Breast epithelium (tissue), 4 donors: ENCODE measurements at regions not wholly inside any gene's neighbourhood (a gene's known extent, or its start where the extent isn't known, plus 50 kb on each side); places are given as distances from the start of the nearest gene placed in this dataset.
"Not testable (repeated sequence)": the region's sequence is repeated elsewhere in the genome, so short reads cannot be mapped to it uniquely, and the experiment has no call there.

Source experiments
- DNase-seq, 2 donors: peaks; one replicate each; pipeline ENCODE4 v3.0.0-alpha.2; 2019; ENCODE audit warnings: low spot score in 2 of 2
- H3K27ac ChIP-seq, 2 donors: fragments of 200-600 bp; sonication (generic) in 1 of 2; one replicate each; pipeline ENCODE4 v1.5.1; 2016 to 2019; ENCODE audit warnings: mild to moderate bottlenecking in 1 of 2
- H3K27me3 ChIP-seq, 2 donors: fragments of 200-600 bp; sonication (generic) in 1 of 2; one replicate each; pipeline versions ENCODE4 v1.5.1 to v1.6.0; 2017 to 2019; ENCODE audit warnings: control low read depth in 1 of 2, mild to moderate bottlenecking in 1 of 2
- H3K36me3 ChIP-seq: fragments of 200-600 bp; one replicate; pipeline ENCODE4 v1.5.1; 2019
- H3K4me1 ChIP-seq, 2 donors: fragments of 200-600 bp; sonication (generic); one replicate each; pipeline ENCODE4 v1.5.1; 2016 to 2019; ENCODE audit warnings: control low read depth in 1 of 2
- H3K4me3 ChIP-seq, 3 donors: fragments of 200-600 bp; sonication (generic); 1 replicate in 2 of 3; 2 replicates in 1 of 3; pipeline ENCODE4 v1.5.1; 2016 to 2019; ENCODE audit warnings: mild to moderate bottlenecking in 3 of 3, moderate library complexity in 2 of 3
- H3K9me3 ChIP-seq, 2 donors: fragments of 200-600 bp; sonication (generic) in 1 of 2; one replicate each; pipeline ENCODE4 v1.5.1; 2016 to 2019; ENCODE audit warnings: control low read depth in 1 of 2
- CTCF ChIP-seq, 3 donors: fragments of 450-650 bp; IDR thresholded peaks; one replicate each; pipeline ENCODE4 v1.5.1; 2016 to 2017; ENCODE audit warnings: antibody characterized with exemption in 3 of 3, mild to moderate bottlenecking in 3 of 3, moderate library complexity in 3 of 3
- POLR2A ChIP-seq: fragments of 450-650 bp; IDR thresholded peaks from one replicate; pipeline ENCODE4 v1.6.1; 2016; ENCODE audit warnings: antibody characterized with exemption, mild to moderate bottlenecking, moderate library complexity
- POLR2AphosphoS5 ChIP-seq, 3 donors: sonication (generic); formaldehyde crosslinking; IDR thresholded peaks; one replicate each; pipeline ENCODE4 v1.6.1; 2017; ENCODE audit warnings: antibody characterized with exemption in 3 of 3
- intact Hi-C: fragments of 100-400 bp; cut with DNase I; formaldehyde crosslinking; loops from one replicate; pipeline ENCODE4 v1.15.1; 2023; ENCODE audit warnings: low total_unique reads

- no peak overlapping the region for H3K27ac ChIP-seq
- H3K4me3 ChIP-seq = no peak overlapping the region
- intact Hi-C loops = no loop called here
- no peak for DNase-seq
- TF ChIP-seq POLR2A (no peak), POLR2AphosphoS5 (IDR thresholded peaks at IDR 0.05) (no peak), CTCF (IDR thresholded peaks at IDR 0.05) (no peak)
- no peaks in the 10 kb centered on the region for H3K27me3 ChIP-seq
- H3K9me3 ChIP-seq = no peaks in the 10 kb centered on the region
- H3K4me1 ChIP-seq = peaks cover 0 to 7% of the 10 kb centered on the region in 2 donors
- H3K36me3 ChIP-seq = no peaks in the 10 kb centered on the region
These were observed 260.3 kb downstream of the ARHGAP12 start for GRCh38 chr10:31668326-31668725.

GRCh38 chr10:31665764-31666279 is 262.8 kb downstream of the ARHGAP12 start:
- DNase-seq, H3K4me3 ChIP-seq, H3K4me1 ChIP-seq, H3K27me3 ChIP-seq, H3K9me3 ChIP-seq, H3K36me3 ChIP-seq, intact Hi-C loops, H3K27ac ChIP-seq: not testable (repeated sequence)

- H3K36me3 ChIP-seq = no peaks in the 10 kb centered on the region
- no peak for DNase-seq
- peaks cover 0 to 6% of the 10 kb centered on the region in 2 donors for H3K4me1 ChIP-seq
These were observed 263.8 kb downstream of the ARHGAP12 start for GRCh38 chr10:31664803-31665202.

GRCh38 chr10:31664071-31664470 is 264.6 kb downstream of the ARHGAP12 start:
- H3K27ac ChIP-seq, intact Hi-C loops, DNase-seq, H3K36me3 ChIP-seq, H3K4me3 ChIP-seq, H3K27me3 ChIP-seq, H3K9me3 ChIP-seq, H3K4me1 ChIP-seq: not testable (repeated sequence)

More at GRCh38 chr10:31664803-31665202, 263.8 kb downstream of the ARHGAP12 start:
- H3K27me3 ChIP-seq = no peaks in the 10 kb centered on the region
- H3K4me3 ChIP-seq = no peak overlapping the region
- H3K9me3 ChIP-seq = no peaks in the 10 kb centered on the region
- no peak for TF ChIP-seq CTCF (IDR thresholded peaks at IDR 0.05)
- no peak for TF ChIP-seq POLR2A
- no peak for TF ChIP-seq POLR2AphosphoS5 (IDR thresholded peaks at IDR 0.05)
- intact Hi-C loops = no loop called here
- H3K27ac ChIP-seq = no peak overlapping the region

GRCh38 chr10:31660300-31660699 is 268.3 kb downstream of the ARHGAP12 start:
- no peak for DNase-seq
- Histone ChIP-seq H3K36me3 (no peaks in the 10 kb centered on the region), H3K4me3 (no peak overlapping the region), H3K27me3 (no peaks in the 10 kb centered on the region), H3K4me1 (no peaks in the 10 kb centered on the region), H3K9me3 (no peaks in the 10 kb centered on the region), H3K27ac (no peak overlapping the region)
- TF ChIP-seq POLR2AphosphoS5 (IDR thresholded peaks at IDR 0.05) (no peak), CTCF (IDR thresholded peaks at IDR 0.05) (no peak), POLR2A (no peak)
- intact Hi-C loops = no loop called here

GRCh38 chr10:31659665-31660064 is 269.0 kb downstream of the ARHGAP12 start:
- Histone ChIP-seq H3K27ac (no peak overlapping the region), H3K9me3 (no peaks in the 10 kb centered on the region)
- intact Hi-C loops = no loop called here

GRCh38 chr10:31657434-31657872 is 271.2 kb downstream of the ARHGAP12 start:
- Histone ChIP-seq H3K9me3 (no peaks in the 10 kb centered on the region), H3K27ac (peak overlapping the region; percentile 4 to 23), H3K4me1 (no peaks in the 10 kb centered on the region), H3K4me3 (no peak overlapping the region), H3K27me3 (no peaks in the 10 kb centered on the region), H3K36me3 (no peaks in the 10 kb centered on the region)
- intact Hi-C loops = no loop called here
- DNase-seq = no peak
- TF ChIP-seq CTCF (IDR thresholded peaks at IDR 0.05) = no peak
- no peak for TF ChIP-seq POLR2A
- TF ChIP-seq POLR2AphosphoS5 (IDR thresholded peaks at IDR 0.05) = no peak

More at GRCh38 chr10:31659665-31660064, 269.0 kb downstream of the ARHGAP12 start:
- Histone ChIP-seq H3K4me3 (no peak overlapping the region), H3K4me1 (no peaks in the 10 kb centered on the region), H3K27me3 (no peaks in the 10 kb centered on the region), H3K36me3 (no peaks in the 10 kb centered on the region)
- DNase-seq = no peak
- TF ChIP-seq POLR2A (no peak), POLR2AphosphoS5 (IDR thresholded peaks at IDR 0.05) (no peak)
